Stimulated activated CD4-positive, alpha-beta T cell treated with anti-CD3 and anti-CD28 coated beads, Interleukin-2, amount 100 ng/mL, for 4 hours (primary cell): ENCODE measurements at regions not wholly inside any gene's neighbourhood (a gene's known extent, or its start where the extent isn't known, plus 50 kb on each side); places are given as distances from the start of the nearest gene placed in this dataset.

Experiments
- DNase-seq: peaks from one replicate; pipeline ENCODE4 v3.0.0-alpha.2; 2020; ENCODE audit warnings: low read depth

- DNase-seq: no peak
These were observed 397.5 kb upstream of the PLXNA2 start for GRCh38 chr1:208641579-208642280.

GRCh38 chr1:208643005-208643597 is 398.9 kb upstream of the PLXNA2 start:
- DNase-seq: no peak

- no peak for DNase-seq
These were observed 400.4 kb upstream of the PLXNA2 start for GRCh38 chr1:208644401-208645160.

GRCh38 chr1:208646431-208646830 is 402.2 kb upstream of the PLXNA2 start:
- DNase-seq: no peak

- DNase-seq: no peak
These were observed 404.0 kb upstream of the PLXNA2 start for GRCh38 chr1:208648146-208648545.

- DNase-seq: peak; percentile 1
These were observed 408.3 kb upstream of the PLXNA2 start for GRCh38 chr1:208652296-208653160.

- no peak for DNase-seq
These were observed 409.2 kb upstream of the PLXNA2 start for GRCh38 chr1:208653426-208653825.

- DNase-seq: no peak
These were observed 410.1 kb upstream of the PLXNA2 start for GRCh38 chr1:208654241-208654640.

GRCh38 chr1:208665936-208666335 is 421.8 kb upstream of the PLXNA2 start:
- DNase-seq: no peak

- DNase-seq: no peak
These were observed 424.8 kb upstream of the PLXNA2 start for GRCh38 chr1:208668991-208669390.

- no peak for DNase-seq
These were observed 426.6 kb upstream of the PLXNA2 start for GRCh38 chr1:208670778-208671177.

- no peak for DNase-seq
These were observed 437.9 kb upstream of the PLXNA2 start for GRCh38 chr1:208681878-208682663.

- DNase-seq: no peak
These were observed 438.5 kb upstream of the PLXNA2 start for GRCh38 chr1:208682664-208683013.

- DNase-seq: no peak
These were observed 439.0 kb upstream of the PLXNA2 start for GRCh38 chr1:208683141-208683540.

GRCh38 chr1:208684192-208684591 is 440.0 kb upstream of the PLXNA2 start:
- no peak for DNase-seq

GRCh38 chr1:208686592-208686991 is 442.4 kb upstream of the PLXNA2 start:
- no peak for DNase-seq

- DNase-seq: no peak
These were observed 444.6 kb upstream of the PLXNA2 start for GRCh38 chr1:208688656-208689315.

GRCh38 chr1:208691012-208691411 is 446.8 kb upstream of the PLXNA2 start:
- no peak for DNase-seq

- DNase-seq: no peak
These were observed 465.8 kb upstream of the PLXNA2 start for GRCh38 chr1:208709981-208710380.

- DNase-seq: no peak
These were observed 470.1 kb upstream of the PLXNA2 start for GRCh38 chr1:208714323-208714722.

GRCh38 chr1:208717525-208717924 is 473.3 kb upstream of the PLXNA2 start:
- no peak for DNase-seq
